ENCODE measurements at regions not wholly inside any gene's neighbourhood (a gene's known extent, or its start where the extent isn't known, plus 50 kb on each side); places are given as distances from the start of the nearest gene placed in this dataset.

DNA sequence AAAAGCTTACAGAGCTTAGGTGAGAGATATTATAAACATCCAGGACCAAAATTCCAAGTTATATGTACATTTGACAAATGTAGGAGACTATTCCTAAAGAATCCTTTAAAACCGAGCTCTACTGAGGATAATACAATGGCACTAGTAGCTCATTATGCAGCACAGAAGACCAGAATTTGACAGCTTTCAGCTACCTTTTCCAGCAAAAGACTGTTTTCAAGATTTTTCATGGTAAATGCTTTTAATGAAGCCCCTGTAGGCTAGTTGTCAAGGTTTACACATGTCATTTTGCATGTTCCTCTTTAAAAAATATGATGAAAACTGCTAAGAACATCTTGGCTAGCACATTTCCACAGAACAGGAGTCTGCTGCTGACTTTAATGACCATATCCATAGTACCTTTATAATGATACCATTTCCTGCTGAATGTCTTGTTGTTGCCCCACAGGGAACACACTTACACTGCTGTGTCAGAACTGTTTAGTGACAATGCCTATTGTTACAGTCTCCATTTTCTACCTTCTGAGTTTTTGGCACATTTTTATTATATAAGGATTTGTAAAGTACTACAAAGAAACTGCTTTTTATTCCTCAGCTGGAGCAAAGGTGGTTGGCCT is 1382.3 kb downstream of the RAPGEF2 start:
- Mint-ChIP-seq H3K4me3 (no peak overlapping the region), H3K27ac (ENCODE audit: unreplicated experiment) (no peak overlapping the region), H3K36me3 (ENCODE audit: low read depth) (no peaks in the 10 kb centered on the region), H3K4me1 (no peaks in the 10 kb centered on the region), H3K9me3 (peaks cover 7% of the 10 kb centered on the region), H3K27me3 (ENCODE audit: low read depth) (no peaks in the 10 kb centered on the region)
- TF ChIP-seq, protein P1, sequence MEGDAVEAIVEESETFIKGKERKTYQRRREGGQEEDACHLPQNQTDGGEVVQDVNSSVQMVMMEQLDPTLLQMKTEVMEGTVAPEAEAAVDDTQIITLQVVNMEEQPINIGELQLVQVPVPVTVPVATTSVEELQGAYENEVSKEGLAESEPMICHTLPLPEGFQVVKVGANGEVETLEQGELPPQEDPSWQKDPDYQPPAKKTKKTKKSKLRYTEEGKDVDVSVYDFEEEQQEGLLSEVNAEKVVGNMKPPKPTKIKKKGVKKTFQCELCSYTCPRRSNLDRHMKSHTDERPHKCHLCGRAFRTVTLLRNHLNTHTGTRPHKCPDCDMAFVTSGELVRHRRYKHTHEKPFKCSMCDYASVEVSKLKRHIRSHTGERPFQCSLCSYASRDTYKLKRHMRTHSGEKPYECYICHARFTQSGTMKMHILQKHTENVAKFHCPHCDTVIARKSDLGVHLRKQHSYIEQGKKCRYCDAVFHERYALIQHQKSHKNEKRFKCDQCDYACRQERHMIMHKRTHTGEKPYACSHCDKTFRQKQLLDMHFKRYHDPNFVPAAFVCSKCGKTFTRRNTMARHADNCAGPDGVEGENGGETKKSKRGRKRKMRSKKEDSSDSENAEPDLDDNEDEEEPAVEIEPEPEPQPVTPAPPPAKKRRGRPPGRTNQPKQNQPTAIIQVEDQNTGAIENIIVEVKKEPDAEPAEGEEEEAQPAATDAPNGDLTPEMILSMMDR (conservative IDR thresholded peaks at IDR 0.05) = no peak
- DNase-seq (ENCODE audit: low read depth, low spot score) = no peak

DNA sequence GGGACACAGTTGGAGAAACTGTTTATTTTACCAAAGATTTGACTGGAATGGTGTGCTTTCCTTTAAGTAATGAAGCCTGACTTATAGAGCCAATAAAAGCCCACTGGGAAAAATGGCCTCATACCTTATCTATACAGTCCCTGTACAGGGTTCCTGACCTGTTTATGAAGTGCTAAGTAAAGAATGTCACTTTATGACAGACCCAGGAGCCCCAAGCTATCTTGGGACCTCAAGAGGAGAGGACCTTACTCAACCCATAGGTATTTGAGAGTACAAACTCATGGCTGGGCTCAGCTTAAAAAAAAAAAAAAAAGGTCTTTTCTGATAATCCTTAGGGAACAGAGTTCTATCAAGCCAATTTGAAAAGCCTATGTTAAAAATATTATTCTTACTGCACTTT is 1389.3 kb downstream of the RAPGEF2 start:
- Mint-ChIP-seq H3K4me3 (no peak overlapping the region), H3K36me3 (ENCODE audit: low read depth) (no peaks in the 10 kb centered on the region), H3K27ac (ENCODE audit: unreplicated experiment) (no peak overlapping the region), H3K27me3 (ENCODE audit: low read depth) (no peaks in the 10 kb centered on the region), H3K4me1 (no peaks in the 10 kb centered on the region), H3K9me3 (peaks cover 13% of the 10 kb centered on the region)
- TF ChIP-seq, protein P1 (conservative IDR thresholded peaks at IDR 0.05) = no peak
- DNase-seq (ENCODE audit: low read depth, low spot score) = no peak

DNA sequence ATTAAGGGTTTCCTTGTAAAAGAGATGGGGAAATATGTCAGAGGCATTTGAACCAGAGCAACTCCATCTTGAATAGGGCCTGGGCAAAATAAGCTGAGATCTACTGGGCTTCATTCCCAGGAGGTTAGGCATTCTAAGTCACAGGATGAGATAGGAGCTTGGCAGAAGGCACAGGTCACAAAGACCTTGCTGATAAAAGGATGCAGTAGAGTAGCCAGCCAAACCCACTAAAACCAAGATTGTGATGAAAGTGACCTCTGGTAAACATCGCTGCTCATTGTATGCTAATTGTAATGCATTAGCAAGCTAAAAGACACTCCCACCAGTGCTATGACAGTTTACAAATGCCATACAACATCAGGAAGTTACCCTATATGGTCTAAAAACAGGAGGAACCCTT is 1390.3 kb downstream of the RAPGEF2 start:
- no peak for DNase-seq (ENCODE audit: low read depth, low spot score)
- TF ChIP-seq, protein P1 (conservative IDR thresholded peaks at IDR 0.05) = no peak
- Mint-ChIP-seq H3K4me1 (no peaks in the 10 kb centered on the region), H3K36me3 (ENCODE audit: low read depth) (no peaks in the 10 kb centered on the region), H3K9me3 (peaks cover 13% of the 10 kb centered on the region), H3K27me3 (ENCODE audit: low read depth) (no peaks in the 10 kb centered on the region), H3K4me3 (no peak overlapping the region), H3K27ac (ENCODE audit: unreplicated experiment) (no peak overlapping the region)

DNA sequence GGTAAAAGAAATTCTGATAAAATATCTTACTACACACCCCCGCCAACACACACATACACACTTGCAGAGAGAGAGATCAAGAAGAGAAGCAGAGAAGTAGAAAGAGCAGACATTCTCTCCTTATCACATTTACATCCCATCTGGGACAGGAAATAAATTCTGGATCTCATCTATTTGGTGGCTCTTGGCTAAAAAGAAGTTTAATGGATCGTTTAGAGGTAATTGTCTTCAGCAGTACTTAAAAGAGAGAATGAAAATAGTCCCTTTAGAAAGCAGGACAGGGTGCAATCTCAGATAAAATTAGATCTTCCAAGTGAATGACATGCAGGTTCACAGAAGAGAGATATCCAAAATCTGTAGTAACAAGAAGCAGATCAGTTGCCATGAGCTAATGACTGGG is 1392.5 kb downstream of the RAPGEF2 start:
- TF ChIP-seq, protein P1 (conservative IDR thresholded peaks at IDR 0.05) = no peak
- Mint-ChIP-seq H3K36me3 (ENCODE audit: low read depth) (no peaks in the 10 kb centered on the region), H3K27me3 (ENCODE audit: low read depth) (no peaks in the 10 kb centered on the region), H3K9me3 (peaks cover 13% of the 10 kb centered on the region), H3K4me3 (no peak overlapping the region), H3K27ac (ENCODE audit: unreplicated experiment) (no peak overlapping the region), H3K4me1 (no peaks in the 10 kb centered on the region)
- DNase-seq (ENCODE audit: low read depth, low spot score) = no peak

DNA sequence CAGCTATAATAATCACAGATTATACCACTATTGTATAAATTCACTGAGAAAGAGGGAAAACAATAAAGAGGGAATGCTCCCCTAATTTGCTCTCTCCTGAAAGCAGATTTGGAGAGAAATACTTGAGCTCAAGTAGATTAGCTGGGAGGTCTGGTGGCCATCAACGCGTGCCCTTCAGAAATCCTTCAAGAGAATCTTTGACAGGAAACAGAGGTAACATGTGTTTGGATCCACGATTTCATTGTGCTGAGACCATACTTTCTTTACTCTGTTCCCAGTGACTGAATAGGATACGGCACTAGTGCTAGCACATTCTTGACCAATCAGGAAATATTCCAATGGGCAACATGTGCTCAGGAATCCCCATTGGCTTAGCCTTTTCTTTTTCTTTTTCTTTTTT is 1395.3 kb downstream of the RAPGEF2 start:
- Mint-ChIP-seq H3K9me3 (peaks cover 2% of the 10 kb centered on the region), H3K4me3 (no peak overlapping the region), H3K36me3 (ENCODE audit: low read depth) (no peaks in the 10 kb centered on the region), H3K4me1 (no peaks in the 10 kb centered on the region), H3K27me3 (ENCODE audit: low read depth) (no peaks in the 10 kb centered on the region), H3K27ac (ENCODE audit: unreplicated experiment) (no peak overlapping the region)
- DNase-seq (ENCODE audit: low read depth, low spot score) = no peak
- TF ChIP-seq, protein P1 (conservative IDR thresholded peaks at IDR 0.05) = no peak

Data from neural crest cell (in vitro differentiated cells).